Keratinocyte (primary cell): ENCODE measurements at regions not wholly inside any gene's neighbourhood (a gene's known extent, or its start where the extent isn't known, plus 50 kb on each side); places are given as distances from the start of the nearest gene placed in this dataset.

Experiments used
- DNase-seq: peaks from one replicate; pipeline ENCODE4 v3.0.0-alpha.2; 2011; ENCODE audit warnings: low read depth, missing footprints, low spot score
- FAIRE-seq: peaks from 2 replicates; lab custom pipeline; 2011; peaks lifted over from hg19 to GRCh38; lab: Jason Lieb, UNC
- H2AFZ ChIP-seq: 2 replicates; pipeline ENCODE4 v1.6.0; 2012; ENCODE audit warnings: low read length, control low read depth, inconsistent platforms; ENCODE audit not compliant: control insufficient read depth
- H3K27ac ChIP-seq: 2 replicates; pipeline ENCODE4 v1.5.1; 2011; ENCODE audit warnings: low read length; ENCODE audit not compliant: control insufficient read depth, insufficient read depth
- H3K27me3 ChIP-seq: 3 replicates; pipeline ENCODE4 v1.6.0; 2011; ENCODE audit warnings: low read length; ENCODE audit not compliant: control insufficient read depth, insufficient read depth; ENCODE audit errors: extremely low read depth
- H3K36me3 ChIP-seq, 2 experiments: 2 replicates in 1 of 2; 3 replicates in 1 of 2; pipeline ENCODE4 v1.5.1; 2011; ENCODE audit warnings: low read length in 2 of 2, mild to moderate bottlenecking in 1 of 2; ENCODE audit not compliant: control insufficient read depth in 2 of 2, insufficient read depth in 2 of 2; ENCODE audit errors: extremely low read depth in 1 of 2
- H3K4me1 ChIP-seq: 3 replicates; pipeline ENCODE4 v1.5.1; 2011; ENCODE audit warnings: low read length; ENCODE audit not compliant: control insufficient read depth, insufficient read depth; ENCODE audit errors: extremely low read depth
- H3K4me2 ChIP-seq: 3 replicates; pipeline ENCODE4 v1.6.0; 2011; ENCODE audit warnings: low read depth, low read length; ENCODE audit not compliant: control insufficient read depth, insufficient read depth; ENCODE audit errors: extremely low read depth
- H3K4me3 ChIP-seq, 3 experiments: fragments of 200-600 bp in 1 of 3; sonication (generic) in 1 of 3; 2 replicates in 2 of 3; 3 replicates in 1 of 3; pipeline ENCODE4 v1.5.1; 2011 to 2016; ENCODE audit warnings: low read length in 3 of 3, mild to moderate bottlenecking in 3 of 3, control low read depth in 2 of 3, inconsistent platforms in 1 of 3, low read depth in 1 of 3, mixed read lengths in 1 of 3, mixed run types in 1 of 3, moderate library complexity in 1 of 3; ENCODE audit not compliant: control insufficient read depth in 2 of 3, insufficient read depth in 2 of 3; ENCODE audit errors: extremely low read depth in 1 of 3
- H3K79me2 ChIP-seq: 2 replicates; pipeline ENCODE4 v1.6.0; 2012; ENCODE audit warnings: low read length; ENCODE audit not compliant: control insufficient read depth, insufficient read depth
- H3K9ac ChIP-seq: 3 replicates; pipeline ENCODE4 v1.6.0; 2011; ENCODE audit warnings: low read length; ENCODE audit not compliant: control insufficient read depth, insufficient read depth; ENCODE audit errors: extremely low read depth
- H3K9me1 ChIP-seq: 3 replicates; pipeline ENCODE4 v1.6.0; 2011; ENCODE audit warnings: low read length; ENCODE audit not compliant: control insufficient read depth, insufficient read depth; ENCODE audit errors: extremely low read depth
- H3K9me3 ChIP-seq: 2 replicates; pipeline ENCODE4 v1.5.1; 2012; ENCODE audit warnings: low read depth, low read length; ENCODE audit not compliant: control insufficient read depth
- H4K20me1 ChIP-seq: 3 replicates; pipeline ENCODE4 v1.6.0; 2011; ENCODE audit warnings: low read length; ENCODE audit not compliant: control insufficient read depth, insufficient read depth; ENCODE audit errors: extremely low read depth
- EZH2 ChIP-seq: IDR thresholded peaks from one replicate; pipeline ENCODE4 v1.6.1; 2012; ENCODE audit warnings: inconsistent platforms, mild to moderate bottlenecking, low read length, moderate library complexity
- dilution Hi-C: fragments of 300-500 bp; cut with MboI; formaldehyde crosslinking; loops from one replicate; pipeline ENCODE4 v1.7.0; 2020; ENCODE audit warnings: low sequenced_read_pairs; ENCODE audit not compliant: extremely low pct_ligation_motif_present
- TF ChIP-seq, protein P1 (sequence below), 3 experiments: IDR thresholded peaks in 1 of 3; conservative IDR thresholded peaks in 1 of 3; optimal IDR thresholded peaks in 1 of 3; 2 replicates in 2 of 3; 3 replicates in 1 of 3; pipeline versions ENCODE3 to v1.5.1; 2011; ENCODE audit warnings: low read length in 3 of 3, mild to moderate bottlenecking in 3 of 3, moderate library complexity in 2 of 3, control low read depth in 1 of 3, inconsistent platforms in 1 of 3; ENCODE audit not compliant: insufficient read depth in 2 of 3; ENCODE audit errors: extremely low read depth in 1 of 3

DNA sequence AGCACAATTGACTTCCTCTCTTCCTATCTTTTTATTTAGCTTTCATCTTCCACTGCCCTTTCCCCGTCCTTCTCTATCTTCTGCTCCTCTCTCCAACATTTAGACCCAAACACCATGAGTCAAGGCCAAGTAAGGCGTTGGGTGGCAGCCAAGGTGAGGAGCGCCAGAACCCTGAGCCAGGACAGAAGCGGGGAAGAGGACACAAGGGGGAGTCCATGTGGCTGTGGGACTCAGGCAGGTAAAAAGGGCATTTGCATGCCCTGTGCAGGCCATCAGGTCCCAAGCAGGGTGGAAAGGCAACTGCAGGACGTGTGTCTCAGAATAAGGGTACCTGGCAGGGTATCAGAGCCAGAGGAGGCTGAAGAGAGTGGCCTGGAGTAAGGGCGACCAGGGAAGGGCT is 192.4 kb upstream of the PFKP start:
- FAIRE-seq = no peak
- H4K20me1 ChIP-seq = no peaks in the 10 kb centered on the region
- dilution Hi-C loops = no loop called here
- H3K27ac ChIP-seq = no peak overlapping the region
- no peak overlapping the region for H3K4me3 ChIP-seq
- no peak overlapping the region for H2AFZ ChIP-seq
- no peaks in the 10 kb centered on the region for H3K27me3 ChIP-seq
- H3K9me1 ChIP-seq = no peaks in the 10 kb centered on the region
- H3K4me2 ChIP-seq = no peak overlapping the region
- H3K4me1 ChIP-seq = no peaks in the 10 kb centered on the region
- no peaks in the 10 kb centered on the region for H3K79me2 ChIP-seq
- no peaks in the 10 kb centered on the region for H3K36me3 ChIP-seq
- no peak for DNase-seq
- peaks cover 2% of the 10 kb centered on the region for H3K9me3 ChIP-seq
- TF ChIP-seq, protein P1, sequence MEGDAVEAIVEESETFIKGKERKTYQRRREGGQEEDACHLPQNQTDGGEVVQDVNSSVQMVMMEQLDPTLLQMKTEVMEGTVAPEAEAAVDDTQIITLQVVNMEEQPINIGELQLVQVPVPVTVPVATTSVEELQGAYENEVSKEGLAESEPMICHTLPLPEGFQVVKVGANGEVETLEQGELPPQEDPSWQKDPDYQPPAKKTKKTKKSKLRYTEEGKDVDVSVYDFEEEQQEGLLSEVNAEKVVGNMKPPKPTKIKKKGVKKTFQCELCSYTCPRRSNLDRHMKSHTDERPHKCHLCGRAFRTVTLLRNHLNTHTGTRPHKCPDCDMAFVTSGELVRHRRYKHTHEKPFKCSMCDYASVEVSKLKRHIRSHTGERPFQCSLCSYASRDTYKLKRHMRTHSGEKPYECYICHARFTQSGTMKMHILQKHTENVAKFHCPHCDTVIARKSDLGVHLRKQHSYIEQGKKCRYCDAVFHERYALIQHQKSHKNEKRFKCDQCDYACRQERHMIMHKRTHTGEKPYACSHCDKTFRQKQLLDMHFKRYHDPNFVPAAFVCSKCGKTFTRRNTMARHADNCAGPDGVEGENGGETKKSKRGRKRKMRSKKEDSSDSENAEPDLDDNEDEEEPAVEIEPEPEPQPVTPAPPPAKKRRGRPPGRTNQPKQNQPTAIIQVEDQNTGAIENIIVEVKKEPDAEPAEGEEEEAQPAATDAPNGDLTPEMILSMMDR (optimal IDR thresholded peaks at IDR 0.05 in 1 of 3, IDR thresholded peaks at IDR 0.05 in 1 of 3, conservative IDR thresholded peaks at IDR 0.05 in 1 of 3; ENCODE audit: extremely low read depth in 1 of 3, insufficient read depth in 2 of 3, low read length in 3 of 3) = no peak
- TF ChIP-seq EZH2 = no peak
- no peak overlapping the region for H3K9ac ChIP-seq

DNA sequence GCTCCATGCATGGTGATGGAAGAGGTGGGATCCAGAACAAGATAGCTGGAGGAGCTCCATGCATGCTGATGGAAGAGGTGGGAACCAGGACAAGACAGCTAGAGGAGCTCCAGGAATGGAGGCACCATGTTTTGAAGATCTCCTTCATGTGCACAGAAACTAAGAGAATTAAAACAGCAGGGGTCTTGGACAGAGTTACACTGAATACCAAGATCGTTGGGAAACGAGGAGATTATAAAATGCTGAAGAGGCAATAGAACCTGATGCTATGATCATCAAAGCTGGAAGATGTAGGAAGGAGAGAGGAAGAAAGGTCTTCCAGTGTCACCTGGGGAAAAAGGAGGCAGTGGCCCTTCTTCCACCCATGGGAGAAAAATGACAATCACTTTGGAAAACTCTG is 193.6 kb upstream of the PFKP start:
- H3K9ac ChIP-seq = no peak overlapping the region
- FAIRE-seq (no peak), DNase-seq (no peak)
- H3K4me3 ChIP-seq = no peak overlapping the region
- H4K20me1 ChIP-seq = no peaks in the 10 kb centered on the region
- H3K36me3 ChIP-seq = no peaks in the 10 kb centered on the region
- no peaks in the 10 kb centered on the region for H3K27me3 ChIP-seq
- H3K79me2 ChIP-seq = no peaks in the 10 kb centered on the region
- TF ChIP-seq, protein P1 (optimal IDR thresholded peaks at IDR 0.05 in 1 of 3, IDR thresholded peaks at IDR 0.05 in 1 of 3, conservative IDR thresholded peaks at IDR 0.05 in 1 of 3; ENCODE audit: extremely low read depth in 1 of 3, insufficient read depth in 2 of 3, low read length in 3 of 3) = no peak
- TF ChIP-seq EZH2 = no peak
- no peak overlapping the region for H2AFZ ChIP-seq
- H3K9me3 ChIP-seq = peaks cover 2% of the 10 kb centered on the region
- H3K27ac ChIP-seq = no peak overlapping the region
- no peak overlapping the region for H3K4me2 ChIP-seq
- dilution Hi-C loops = no loop called here
- no peaks in the 10 kb centered on the region for H3K4me1 ChIP-seq
- H3K9me1 ChIP-seq = no peaks in the 10 kb centered on the region
